Peyer's patch (tissue), 4 donors: ENCODE measurements at regions not wholly inside any gene's neighbourhood (a gene's known extent, or its start where the extent isn't known, plus 50 kb on each side); places are given as distances from the start of the nearest gene placed in this dataset.

Experiments used
- DNase-seq, 3 donors: peaks; one replicate each; pipeline ENCODE4 v3.0.0-alpha.2; 2017 to 2019
- H3K27ac ChIP-seq, 4 donors: fragments of 200-600 bp; sonication (generic); one replicate each; pipeline ENCODE4 v1.5.1; 2016 to 2019
- H3K27me3 ChIP-seq, 2 donors: fragments of 200-600 bp; sonication (generic); one replicate each; pipeline ENCODE4 v1.5.1; 2019
- H3K36me3 ChIP-seq, 3 donors: fragments of 200-600 bp; sonication (generic); one replicate each; pipeline ENCODE4 v1.5.1; 2016 to 2019
- H3K4me1 ChIP-seq, 4 donors: fragments of 200-600 bp; sonication (generic); one replicate each; pipeline ENCODE4 v1.5.1; 2016 to 2019
- H3K4me3 ChIP-seq, 4 donors: fragments of 200-600 bp; sonication (generic); 1 replicate in 3 of 4; 2 replicates in 1 of 4; pipeline ENCODE4 v1.5.1; 2016 to 2019; ENCODE audit warnings: mild to moderate bottlenecking in 1 of 4
- H3K9me3 ChIP-seq, 4 donors: fragments of 200-600 bp; sonication (generic); one replicate each; pipeline ENCODE4 v1.5.1; 2016 to 2019; ENCODE audit warnings: mild to moderate bottlenecking in 1 of 4
- CTCF ChIP-seq, 6 experiments: fragments of 450-650 bp in 4 of 6; fragments of 200-600 bp in 2 of 6; sonication (generic) in 1 of 6; IDR thresholded peaks; one replicate each; pipeline ENCODE4 v1.5.1; 2017 to 2019; ENCODE audit warnings: antibody characterized with exemption in 6 of 6, mild to moderate bottlenecking in 3 of 6, moderate library complexity in 1 of 6
- POLR2A ChIP-seq, 2 donors: fragments of 450-650 bp; IDR thresholded peaks; one replicate each; pipeline ENCODE4 v1.5.1; 2017; ENCODE audit warnings: antibody characterized with exemption in 2 of 2, mild to moderate bottlenecking in 2 of 2, moderate library complexity in 2 of 2

GRCh38 chr7:85529201-85529600 is 342.3 kb upstream of the SEMA3D start:
- Histone ChIP-seq H3K27ac (no peak overlapping the region), H3K27me3 (no peaks in the 10 kb centered on the region), H3K4me1 (peaks cover 0 to 4% (median 0%) of the 10 kb centered on the region in 4 donors), H3K4me3 (no peak overlapping the region), H3K9me3 (no peaks in the 10 kb centered on the region), H3K36me3 (no peaks in the 10 kb centered on the region)
- DNase-seq = peak in 1 of 3 donors; percentile 68
- TF ChIP-seq CTCF (IDR thresholded peaks at IDR 0.05) (no peak), POLR2A (IDR thresholded peaks at IDR 0.05) (no peak)

- H3K27ac ChIP-seq = no peak overlapping the region
- peaks cover 0 to 4% (median 0%) of the 10 kb centered on the region in 4 donors for H3K4me1 ChIP-seq
- H3K4me3 ChIP-seq = no peak overlapping the region
- no peaks in the 10 kb centered on the region for H3K9me3 ChIP-seq
- H3K36me3 ChIP-seq = no peaks in the 10 kb centered on the region
- no peaks in the 10 kb centered on the region for H3K27me3 ChIP-seq
- TF ChIP-seq CTCF (IDR thresholded peaks at IDR 0.05) = no peak
- no peak for TF ChIP-seq POLR2A (IDR thresholded peaks at IDR 0.05)
- no peak for DNase-seq
Observed at GRCh38 chr7:85528581-85528980, 341.7 kb upstream of the SEMA3D start.

DNA sequence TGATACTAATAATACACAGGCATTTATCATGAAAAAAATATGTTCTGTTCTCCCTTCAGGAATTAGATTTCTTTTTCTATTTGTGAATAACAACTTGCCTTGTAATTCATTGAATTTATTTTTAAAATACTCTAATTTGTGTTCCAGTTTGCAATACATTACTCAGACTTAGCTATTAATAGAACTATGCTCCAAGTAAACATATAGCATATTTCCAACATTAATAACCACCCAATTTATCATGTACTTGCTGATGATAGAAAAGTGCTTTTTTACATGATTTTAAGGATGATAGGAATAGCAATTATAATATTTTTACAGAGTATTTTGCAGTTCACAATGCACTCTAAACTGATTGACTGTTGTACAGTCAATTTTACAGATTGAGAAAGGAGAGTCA is 338.8 kb upstream of the SEMA3D start:
- H3K27ac ChIP-seq = no peak overlapping the region
- no peaks in the 10 kb centered on the region for H3K36me3 ChIP-seq
- TF ChIP-seq CTCF (IDR thresholded peaks at IDR 0.05) (no peak), POLR2A (IDR thresholded peaks at IDR 0.05) (no peak)
- H3K9me3 ChIP-seq = no peaks in the 10 kb centered on the region
- peaks cover 0 to 4% (median 0%) of the 10 kb centered on the region in 4 donors for H3K4me1 ChIP-seq
- no peak for DNase-seq
- H3K27me3 ChIP-seq = no peaks in the 10 kb centered on the region
- H3K4me3 ChIP-seq = no peak overlapping the region

DNA sequence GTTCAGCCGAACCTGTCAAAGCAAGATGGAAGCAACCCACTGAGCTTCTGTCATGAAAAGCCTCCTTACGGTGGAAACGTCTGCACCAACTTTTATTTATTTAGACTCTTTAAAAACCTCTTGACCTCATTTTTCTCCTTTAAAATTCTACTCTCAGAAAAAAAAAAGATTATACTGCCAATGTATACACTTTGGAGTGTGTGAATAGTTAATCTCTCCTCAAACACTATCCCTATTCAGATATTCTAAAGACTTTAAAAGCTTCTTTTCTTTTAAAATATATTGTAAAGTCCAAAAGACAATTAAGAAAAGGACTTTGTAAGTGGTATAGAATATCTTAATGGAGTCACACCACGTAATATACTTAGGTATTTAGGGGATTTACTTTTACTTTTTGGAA is 335.2 kb upstream of the SEMA3D start:
- Histone ChIP-seq H3K27ac (no peak overlapping the region), H3K36me3 (no peaks in the 10 kb centered on the region), H3K4me3 (no peak overlapping the region), H3K9me3 (no peaks in the 10 kb centered on the region), H3K4me1 (no peaks in the 10 kb centered on the region), H3K27me3 (no peaks in the 10 kb centered on the region)
- no peak for DNase-seq
- no peak for TF ChIP-seq POLR2A (IDR thresholded peaks at IDR 0.05)
- no peak for TF ChIP-seq CTCF (IDR thresholded peaks at IDR 0.05)

DNA sequence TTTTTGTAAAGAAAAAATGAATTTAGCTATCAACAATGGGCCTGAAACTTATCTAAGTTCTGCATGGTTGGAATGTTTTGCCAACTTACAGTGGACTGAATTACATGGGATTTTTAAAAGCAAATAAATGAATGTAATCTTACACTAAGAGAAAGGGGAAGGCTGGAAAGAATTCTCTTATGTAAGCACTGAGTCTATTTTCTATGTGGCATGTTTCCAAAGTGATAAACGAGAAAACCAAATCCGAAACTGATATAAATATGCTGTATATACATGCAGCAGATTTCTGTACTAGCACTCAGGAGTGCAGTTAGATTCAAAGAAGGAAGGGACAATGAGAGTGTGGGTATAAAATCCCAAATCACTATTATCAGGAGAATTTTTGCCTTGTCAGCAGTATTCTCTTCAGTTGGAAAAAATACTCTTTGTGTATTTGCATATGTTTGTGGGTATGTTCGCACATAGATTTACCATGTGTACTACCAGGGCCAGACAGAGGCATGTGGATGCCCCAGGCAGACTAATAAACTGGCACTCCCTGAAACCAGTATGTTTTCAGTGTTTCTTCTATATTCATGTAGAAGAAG is 334.3 kb upstream of the SEMA3D start:
- Histone ChIP-seq H3K9me3 (no peaks in the 10 kb centered on the region), H3K4me1 (no peaks in the 10 kb centered on the region), H3K4me3 (no peak overlapping the region), H3K36me3 (no peaks in the 10 kb centered on the region), H3K27ac (no peak overlapping the region), H3K27me3 (no peaks in the 10 kb centered on the region)
- DNase-seq = no peak
- TF ChIP-seq POLR2A (IDR thresholded peaks at IDR 0.05) (no peak), CTCF (IDR thresholded peaks at IDR 0.05) (no peak)

DNA sequence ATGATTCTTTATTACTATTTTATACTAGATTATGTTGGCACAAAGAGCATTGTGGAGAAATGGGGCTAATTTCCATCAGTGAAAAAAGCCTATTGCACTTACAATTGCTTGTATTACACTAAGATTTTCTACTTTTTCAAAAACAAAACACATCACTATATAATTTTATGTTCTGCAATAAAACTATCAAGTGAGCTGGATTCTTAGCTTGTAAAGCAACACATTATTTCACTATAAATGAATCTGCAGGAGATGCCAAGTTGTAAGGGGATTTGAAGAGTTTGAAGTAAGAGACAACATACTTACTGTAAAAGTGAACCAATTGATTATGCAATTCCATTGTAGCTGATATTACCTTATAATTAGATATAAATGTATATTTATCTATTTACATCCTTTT is 333.3 kb upstream of the SEMA3D start:
- DNase-seq = no peak
- Histone ChIP-seq H3K4me3 (no peak overlapping the region), H3K36me3 (no peaks in the 10 kb centered on the region), H3K4me1 (no peaks in the 10 kb centered on the region), H3K27ac (no peak overlapping the region), H3K9me3 (no peaks in the 10 kb centered on the region), H3K27me3 (no peaks in the 10 kb centered on the region)
- no peak for TF ChIP-seq POLR2A (IDR thresholded peaks at IDR 0.05)
- no peak for TF ChIP-seq CTCF (IDR thresholded peaks at IDR 0.05)
